Type B pancreatic cell (in vitro differentiated cells): ENCODE measurements at regions not wholly inside any gene's neighbourhood (a gene's known extent, or its start where the extent isn't known, plus 50 kb on each side); places are given as distances from the start of the nearest gene placed in this dataset.

Experiments
- DNase-seq: peaks from one replicate; pipeline ENCODE4 v3.0.0; 2021; ENCODE audit warnings: mixed read lengths; ENCODE audit not compliant: unreplicated experiment; ENCODE audit errors: extremely low spot score
- H3K27ac Mint-ChIP-seq: 2 replicates; pipeline ENCODE4 v1.8.0; 2021; ENCODE audit warnings: mild to moderate bottlenecking, mixed read lengths
- H3K27me3 Mint-ChIP-seq: 2 replicates; pipeline ENCODE4 v1.8.0; 2021; ENCODE audit warnings: mixed read lengths
- H3K36me3 Mint-ChIP-seq: 2 replicates; pipeline ENCODE4 v1.8.0; 2021; ENCODE audit warnings: mixed read lengths
- H3K4me1 Mint-ChIP-seq: one replicate; pipeline ENCODE4 v1.8.0; 2021; ENCODE audit warnings: mixed read lengths; ENCODE audit not compliant: unreplicated experiment
- H3K4me3 Mint-ChIP-seq: 2 replicates; pipeline ENCODE4 v1.8.0; 2021; ENCODE audit warnings: mild to moderate bottlenecking, mixed read lengths
- H3K9me3 Mint-ChIP-seq: 2 replicates; pipeline ENCODE4 v1.8.0; 2021; ENCODE audit warnings: mixed read lengths
- TF ChIP-seq, protein P1 (sequence below): fragments of 200-600 bp; sonication (generic); conservative IDR thresholded peaks from 2 replicates; pipeline ENCODE4 v1.5.0; 2021; ENCODE audit warnings: antibody characterized with exemption, mild to moderate bottlenecking

GRCh38 chr5:38780945-38781344 is 64.9 kb upstream of the OSMR start:
- TF ChIP-seq, protein P1, sequence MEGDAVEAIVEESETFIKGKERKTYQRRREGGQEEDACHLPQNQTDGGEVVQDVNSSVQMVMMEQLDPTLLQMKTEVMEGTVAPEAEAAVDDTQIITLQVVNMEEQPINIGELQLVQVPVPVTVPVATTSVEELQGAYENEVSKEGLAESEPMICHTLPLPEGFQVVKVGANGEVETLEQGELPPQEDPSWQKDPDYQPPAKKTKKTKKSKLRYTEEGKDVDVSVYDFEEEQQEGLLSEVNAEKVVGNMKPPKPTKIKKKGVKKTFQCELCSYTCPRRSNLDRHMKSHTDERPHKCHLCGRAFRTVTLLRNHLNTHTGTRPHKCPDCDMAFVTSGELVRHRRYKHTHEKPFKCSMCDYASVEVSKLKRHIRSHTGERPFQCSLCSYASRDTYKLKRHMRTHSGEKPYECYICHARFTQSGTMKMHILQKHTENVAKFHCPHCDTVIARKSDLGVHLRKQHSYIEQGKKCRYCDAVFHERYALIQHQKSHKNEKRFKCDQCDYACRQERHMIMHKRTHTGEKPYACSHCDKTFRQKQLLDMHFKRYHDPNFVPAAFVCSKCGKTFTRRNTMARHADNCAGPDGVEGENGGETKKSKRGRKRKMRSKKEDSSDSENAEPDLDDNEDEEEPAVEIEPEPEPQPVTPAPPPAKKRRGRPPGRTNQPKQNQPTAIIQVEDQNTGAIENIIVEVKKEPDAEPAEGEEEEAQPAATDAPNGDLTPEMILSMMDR = no peak
- peaks cover 2% of the 10 kb centered on the region for H3K27me3 Mint-ChIP-seq
- no peaks in the 10 kb centered on the region for H3K36me3 Mint-ChIP-seq
- H3K4me1 Mint-ChIP-seq = peaks cover 6% of the 10 kb centered on the region
- H3K9me3 Mint-ChIP-seq = peaks cover 9% of the 10 kb centered on the region
- H3K4me3 Mint-ChIP-seq = no peak overlapping the region
- no peak overlapping the region for H3K27ac Mint-ChIP-seq
- DNase-seq = no peak

DNA sequence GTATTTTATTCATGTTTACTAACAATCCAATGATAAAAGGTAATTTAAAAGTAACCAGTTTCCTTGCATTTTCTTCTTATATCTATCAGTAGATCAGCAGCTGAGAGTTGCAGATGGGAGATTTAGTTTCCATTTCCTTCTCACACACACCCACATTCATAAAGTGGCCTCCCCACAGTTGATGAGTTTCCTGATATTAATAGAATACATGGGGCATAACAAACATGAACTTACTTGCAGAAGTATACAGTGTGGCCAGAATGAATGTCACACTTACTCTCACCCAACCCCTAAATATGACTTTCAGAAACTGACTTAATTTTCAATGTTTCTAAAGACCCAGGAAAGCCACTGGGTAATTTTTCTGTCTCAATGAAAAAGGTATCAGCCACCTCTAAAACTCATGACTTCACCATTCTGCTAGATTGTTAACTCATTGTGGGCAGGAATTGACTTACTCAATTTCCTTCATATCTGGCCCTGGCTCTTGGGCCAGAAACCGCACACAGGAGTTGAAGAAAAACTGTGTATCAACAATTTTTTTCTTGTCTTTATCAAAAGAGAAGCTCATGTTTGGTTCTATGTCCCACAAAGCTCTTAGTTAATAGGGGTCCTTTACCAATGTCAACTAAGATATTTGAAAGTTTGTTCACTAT is 63.5 kb upstream of the OSMR start:
- Mint-ChIP-seq H3K36me3 (no peaks in the 10 kb centered on the region), H3K9me3 (peaks cover 10% of the 10 kb centered on the region), H3K27ac (no peak overlapping the region), H3K4me1 (peaks cover 6% of the 10 kb centered on the region), H3K4me3 (no peak overlapping the region), H3K27me3 (peaks cover 4% of the 10 kb centered on the region)
- no peak for DNase-seq
- TF ChIP-seq, protein P1 = no peak

DNA sequence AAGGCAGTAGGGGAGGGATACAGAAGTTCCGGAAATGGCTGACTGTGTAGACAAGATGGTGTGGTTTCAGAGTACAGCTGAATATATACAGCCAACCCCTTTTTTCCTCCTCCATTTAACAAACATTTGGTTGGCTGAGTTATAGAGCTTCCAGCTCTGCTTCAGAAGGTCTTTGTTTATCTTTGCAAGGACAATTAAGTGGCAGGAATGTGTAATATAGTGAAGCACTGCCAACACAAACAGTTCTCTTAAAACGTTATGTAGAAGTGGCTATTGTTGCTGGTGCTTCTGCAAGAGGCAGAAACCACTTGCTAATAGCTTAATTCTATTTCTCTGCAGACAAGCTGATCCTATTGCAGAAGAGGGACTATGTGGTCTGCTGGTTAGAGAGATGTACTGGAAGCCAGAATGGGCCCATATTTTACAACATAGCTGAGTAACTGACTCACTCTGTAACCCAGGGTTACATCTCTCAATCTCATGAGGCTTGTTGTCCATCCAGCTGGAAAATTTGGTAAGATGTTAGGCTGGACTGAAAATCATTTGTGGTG is 62.7 kb upstream of the OSMR start:
- TF ChIP-seq, protein P1 = no peak
- Mint-ChIP-seq H3K4me3 (no peak overlapping the region), H3K27ac (no peak overlapping the region), H3K4me1 (peaks cover 6% of the 10 kb centered on the region), H3K36me3 (no peaks in the 10 kb centered on the region), H3K9me3 (peaks cover 10% of the 10 kb centered on the region), H3K27me3 (peaks cover 4% of the 10 kb centered on the region)
- no peak for DNase-seq

GRCh38 chr5:38789134-38789533 is 56.7 kb upstream of the OSMR start:
- Mint-ChIP-seq H3K36me3 (no peaks in the 10 kb centered on the region), H3K27ac (no peak overlapping the region), H3K4me1 (no peaks in the 10 kb centered on the region), H3K9me3 (peaks cover 5% of the 10 kb centered on the region), H3K27me3 (peaks cover 4% of the 10 kb centered on the region), H3K4me3 (no peak overlapping the region)
- TF ChIP-seq, protein P1 = no peak
- no peak for DNase-seq

DNA sequence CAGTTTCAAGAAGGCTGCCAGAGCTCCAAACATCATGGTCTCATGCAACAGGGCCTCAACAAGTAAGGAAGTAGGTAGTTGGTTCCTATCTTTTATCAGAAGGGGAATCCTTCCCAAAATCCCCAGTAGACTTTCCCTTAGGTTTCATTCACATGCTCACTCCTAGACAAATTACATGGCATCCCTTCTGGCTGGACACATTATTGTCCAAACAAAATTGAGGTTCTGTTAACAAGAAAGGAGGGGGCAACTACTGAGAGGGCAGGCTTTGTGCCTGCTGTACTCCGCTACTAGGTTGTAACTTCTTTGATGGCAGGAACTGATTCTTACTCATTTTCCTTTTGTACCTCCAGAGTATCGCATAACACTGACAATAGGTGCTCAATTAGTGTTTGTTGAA is 56.0 kb upstream of the OSMR start:
- no peak for DNase-seq
- Mint-ChIP-seq H3K27ac (no peak overlapping the region), H3K36me3 (no peaks in the 10 kb centered on the region), H3K4me1 (no peaks in the 10 kb centered on the region), H3K27me3 (peaks cover 7% of the 10 kb centered on the region), H3K9me3 (peaks cover 5% of the 10 kb centered on the region), H3K4me3 (no peak overlapping the region)
- TF ChIP-seq, protein P1 = no peak
